Gastroesophageal sphincter (tissue), 4 donors: ENCODE measurements at regions not wholly inside any gene's neighbourhood (a gene's known extent, or its start where the extent isn't known, plus 50 kb on each side); places are given as distances from the start of the nearest gene placed in this dataset.

Experiments used
- ATAC-seq: fragments of 150-250 bp; one replicate; pipeline ENCODE4 v1.9.1; 2016; ENCODE audit warnings: mild to moderate bottlenecking, moderate library complexity
- H3K27ac ChIP-seq, 4 donors: fragments of 200-600 bp; sonication (generic) in 3 of 4; 1 replicate in 3 of 4; 2 replicates in 1 of 4; pipeline ENCODE4 v1.5.1; 2016 to 2019
- H3K27me3 ChIP-seq: fragments of 200-600 bp; sonication (generic); one replicate; pipeline ENCODE4 v1.5.1; 2019
- H3K36me3 ChIP-seq, 2 donors: fragments of 200-600 bp; sonication (generic); one replicate each; pipeline ENCODE4 v1.5.1; 2019; ENCODE audit warnings: control low read depth in 1 of 2
- H3K4me1 ChIP-seq, 3 donors: fragments of 200-600 bp; sonication (generic); 1 replicate in 2 of 3; 2 replicates in 1 of 3; pipeline ENCODE4 v1.5.1; 2016 to 2019; ENCODE audit warnings: control low read depth in 2 of 3
- H3K4me3 ChIP-seq, 2 donors: fragments of 200-600 bp; sonication (generic); one replicate each; pipeline ENCODE4 v1.5.1; 2019; ENCODE audit warnings: mild to moderate bottlenecking in 1 of 2, moderate library complexity in 1 of 2
- H3K9me3 ChIP-seq, 3 donors: fragments of 200-600 bp; sonication (generic); one replicate each; pipeline ENCODE4 v1.5.1; 2017 to 2019; ENCODE audit warnings: control low read depth in 2 of 3
- CTCF ChIP-seq, 4 experiments: fragments of 200-600 bp in 2 of 4; fragments of 450-650 bp in 2 of 4; sonication (generic) in 1 of 4; IDR thresholded peaks; one replicate each; pipeline ENCODE4 v1.5.1; 2017 to 2019; ENCODE audit warnings: antibody characterized with exemption in 4 of 4, mild to moderate bottlenecking in 2 of 4, moderate library complexity in 2 of 4
- EP300 ChIP-seq: sonication (generic); formaldehyde crosslinking; IDR thresholded peaks from one replicate; pipeline ENCODE4 v1.6.1; 2017; ENCODE audit warnings: antibody characterized with exemption, mild to moderate bottlenecking
- POLR2A ChIP-seq, 2 donors: fragments of 450-650 bp; IDR thresholded peaks; one replicate each; pipeline ENCODE4 v1.6.1; 2017; ENCODE audit warnings: antibody characterized with exemption in 2 of 2, mild to moderate bottlenecking in 2 of 2, moderate library complexity in 1 of 2
- POLR2AphosphoS5 ChIP-seq: sonication (generic); formaldehyde crosslinking; IDR thresholded peaks from one replicate; pipeline ENCODE4 v1.6.1; 2017; ENCODE audit warnings: antibody characterized with exemption
- WGBS, 2 donors: methylation state at CpG; one replicate each; pipeline ENCODE4 v1.1.5; 2018; ENCODE audit warnings: low coverage in 1 of 2; 5-methylcytosine and 5-hydroxymethylcytosine counted together

GRCh38 chr6:134819236-134819635 lies 130.7 kb downstream of the ALDH8A1 start:
- no peak for ATAC-seq
- 92 to 96% methylated on average over 2 of the region's 2 CpGs for whole genome bisulfite sequencing, 2 donors
- Histone ChIP-seq H3K4me1 (peaks cover 0 to 6% (median 3%) of the 10 kb centered on the region in 3 donors), H3K9me3 (no peaks in the 10 kb centered on the region), H3K4me3 (no peak overlapping the region), H3K27ac (no peak overlapping the region), H3K27me3 (no peaks in the 10 kb centered on the region), H3K36me3 (no peaks in the 10 kb centered on the region)
- TF ChIP-seq EP300: no peak
- TF ChIP-seq POLR2AphosphoS5: no peak
- no peak for TF ChIP-seq CTCF (IDR thresholded peaks at IDR 0.05)
- TF ChIP-seq POLR2A (IDR thresholded peaks at IDR 0.05): no peak

DNA sequence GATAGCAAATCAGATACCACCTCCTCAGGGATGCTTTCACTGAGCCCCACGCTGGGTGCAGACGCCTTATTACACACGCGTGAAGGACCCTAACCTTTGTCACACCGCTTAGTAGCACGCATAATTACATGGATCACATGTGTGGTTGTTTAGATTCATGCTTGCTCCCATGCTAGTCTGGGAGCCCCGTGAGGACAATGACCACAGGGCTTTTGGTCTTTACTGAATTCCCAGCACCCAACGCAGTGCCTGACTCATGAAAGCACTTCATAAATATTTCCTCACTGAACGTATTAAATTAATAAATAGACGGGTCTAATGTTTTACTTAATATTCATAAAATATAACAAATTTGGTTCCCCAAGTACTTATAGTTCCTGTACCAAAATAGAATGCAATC lies 132.5 kb downstream of the ALDH8A1 start:
- Histone ChIP-seq H3K27me3 (no peaks in the 10 kb centered on the region), H3K36me3 (no peaks in the 10 kb centered on the region), H3K9me3 (no peaks in the 10 kb centered on the region), H3K4me3 (no peak overlapping the region), H3K27ac (no peak overlapping the region), H3K4me1 (no peaks in the 10 kb centered on the region)
- WGBS, 2 donors: 91 to 99% methylated on average over 8 to 10 of the region's 10 CpGs
- ATAC-seq: no peak
- no peak for TF ChIP-seq EP300
- TF ChIP-seq CTCF (IDR thresholded peaks at IDR 0.05): no peak
- no peak for TF ChIP-seq POLR2A (IDR thresholded peaks at IDR 0.05)
- TF ChIP-seq POLR2AphosphoS5: no peak

- WGBS, 2 donors: 64 to 74% methylated on average over 3 of the region's 3 CpGs
- Histone ChIP-seq H3K27ac (no peak overlapping the region), H3K4me3 (no peak overlapping the region), H3K36me3 (no peaks in the 10 kb centered on the region), H3K4me1 (no peaks in the 10 kb centered on the region), H3K27me3 (no peaks in the 10 kb centered on the region), H3K9me3 (no peaks in the 10 kb centered on the region)
- TF ChIP-seq POLR2AphosphoS5 (no peak), EP300 (no peak), POLR2A (IDR thresholded peaks at IDR 0.05) (no peak), CTCF (IDR thresholded peaks at IDR 0.05) (no peak)
- ATAC-seq: no peak
Measured at GRCh38 chr6:134816780-134817179, 133.1 kb downstream of the ALDH8A1 start.

GRCh38 chr6:134816300-134816699 lies 133.6 kb downstream of the ALDH8A1 start:
- 17 to 40% methylated on average over 1 of the region's 1 CpG for WGBS, 2 donors
- no peak for ATAC-seq
- H3K9me3 ChIP-seq: no peaks in the 10 kb centered on the region
- TF ChIP-seq CTCF (IDR thresholded peaks at IDR 0.05) (no peak), EP300 (no peak), POLR2AphosphoS5 (no peak), POLR2A (IDR thresholded peaks at IDR 0.05) (no peak)
- H3K4me1 ChIP-seq: no peaks in the 10 kb centered on the region
- no peak overlapping the region for H3K27ac ChIP-seq
- H3K4me3 ChIP-seq: no peak overlapping the region
- H3K27me3 ChIP-seq: no peaks in the 10 kb centered on the region
- H3K36me3 ChIP-seq: no peaks in the 10 kb centered on the region

DNA sequence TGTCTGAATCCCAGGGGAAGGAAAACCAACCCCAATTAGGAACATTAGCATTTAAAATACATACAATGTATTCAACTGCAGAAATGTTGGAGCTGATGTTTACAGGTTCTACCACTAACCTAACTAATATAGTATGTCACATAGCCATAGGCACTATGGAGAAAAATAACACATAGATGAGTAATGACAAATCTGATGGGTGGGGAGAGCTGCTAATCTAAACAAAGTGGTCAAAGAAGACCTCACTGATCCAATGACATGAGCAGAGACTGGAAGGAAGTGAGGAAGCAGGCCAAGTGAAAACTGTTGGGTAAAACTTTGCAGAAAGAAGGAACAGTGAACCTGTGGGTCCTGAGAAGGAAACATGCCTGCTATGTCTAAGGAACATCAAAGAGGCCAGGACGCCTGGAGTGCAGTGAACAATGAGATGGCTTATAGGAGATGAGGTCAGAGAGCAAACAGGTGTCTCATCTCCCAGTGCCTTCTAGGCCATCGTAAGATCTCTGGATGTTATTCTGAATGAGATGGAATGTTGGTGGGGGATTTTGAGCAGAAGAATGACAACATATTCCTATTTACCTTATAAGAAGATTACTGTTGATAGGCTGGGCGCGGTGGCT lies 135.7 kb downstream of the ALDH8A1 start:
- H3K27me3 ChIP-seq: no peaks in the 10 kb centered on the region
- ATAC-seq: no peak
- no peak overlapping the region for H3K27ac ChIP-seq
- no peaks in the 10 kb centered on the region for H3K36me3 ChIP-seq
- WGBS, 2 donors: 92 to 100% methylated on average over 1 to 4 of the region's 4 CpGs
- H3K4me1 ChIP-seq: peaks cover 0 to 7% (median 0%) of the 10 kb centered on the region in 3 donors
- no peaks in the 10 kb centered on the region for H3K9me3 ChIP-seq
- H3K4me3 ChIP-seq: no peak overlapping the region
- TF ChIP-seq POLR2A (IDR thresholded peaks at IDR 0.05) (no peak), CTCF (IDR thresholded peaks at IDR 0.05) (no peak), EP300 (no peak), POLR2AphosphoS5 (no peak)
